Glomerular visceral epithelial cell (primary cell): ENCODE measurements at regions not wholly inside any gene's neighbourhood (a gene's known extent, or its start where the extent isn't known, plus 50 kb on each side); places are given as distances from the start of the nearest gene placed in this dataset.
"Not testable (repeated sequence)": the region's sequence is repeated elsewhere in the genome, so short reads cannot be mapped to it uniquely, and the experiment has no call there.

Experiments
- DNase-seq: peaks from one replicate; pipeline ENCODE4 v3.0.0-alpha.2; 2016; ENCODE audit errors: extremely low spot score

DNA sequence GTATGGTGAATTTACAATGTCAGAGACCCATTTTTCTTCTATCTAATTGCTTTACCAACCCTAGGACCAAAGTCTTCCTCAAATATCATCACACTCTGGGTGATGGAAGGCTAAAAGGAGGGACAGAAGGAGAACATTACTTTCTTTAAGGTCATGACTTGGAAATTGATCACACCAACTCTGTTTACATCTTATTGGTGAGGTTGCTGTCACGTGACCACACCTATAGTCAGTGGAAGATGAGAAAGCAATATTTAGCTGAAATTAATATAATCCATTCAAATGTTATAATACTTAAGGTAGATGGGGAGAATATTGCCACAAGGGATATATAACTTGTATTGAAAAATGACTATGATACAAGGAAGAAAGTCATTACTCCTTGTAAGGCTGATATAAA is 183.6 kb upstream of the SMIM30 start:
- DNase-seq = no peak

DNA sequence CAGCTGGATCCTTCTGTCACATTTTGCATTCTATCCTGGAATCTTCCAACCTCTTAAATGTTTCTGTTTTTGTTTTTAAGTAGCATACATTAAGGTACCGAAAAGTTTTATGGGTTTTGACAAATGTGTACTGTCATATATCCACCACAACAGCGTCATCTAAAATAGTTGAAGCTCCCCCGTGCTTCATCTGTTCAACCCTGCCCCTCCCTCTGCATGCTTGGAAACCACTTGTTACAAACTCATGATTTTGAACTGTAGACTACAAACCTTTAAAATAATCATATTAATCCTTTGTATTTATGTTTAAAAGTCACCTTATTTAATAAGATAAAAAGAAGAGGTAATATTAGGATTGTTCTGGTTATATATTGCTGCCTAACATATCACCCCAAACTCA is 182.8 kb upstream of the SMIM30 start:
- no peak for DNase-seq

DNA sequence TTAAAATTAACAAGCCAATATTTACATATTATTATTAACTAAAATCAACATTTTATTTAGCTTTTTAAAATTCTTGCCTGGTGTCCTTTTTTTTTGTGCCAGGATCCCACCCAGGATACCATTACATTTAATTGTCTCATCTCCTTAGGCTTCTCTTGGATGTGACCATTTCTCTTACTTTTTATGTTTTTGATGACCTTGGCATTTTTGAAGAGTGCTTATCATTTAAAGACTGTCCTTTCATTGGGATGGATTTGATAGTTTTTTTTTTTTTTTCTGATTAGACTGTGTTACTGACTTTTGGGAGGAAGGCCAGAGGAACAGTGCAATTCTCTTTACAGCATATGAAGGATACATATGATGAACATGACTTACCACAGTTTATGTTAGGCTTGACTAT is 181.4 kb upstream of the SMIM30 start:
- no peak for DNase-seq

DNA sequence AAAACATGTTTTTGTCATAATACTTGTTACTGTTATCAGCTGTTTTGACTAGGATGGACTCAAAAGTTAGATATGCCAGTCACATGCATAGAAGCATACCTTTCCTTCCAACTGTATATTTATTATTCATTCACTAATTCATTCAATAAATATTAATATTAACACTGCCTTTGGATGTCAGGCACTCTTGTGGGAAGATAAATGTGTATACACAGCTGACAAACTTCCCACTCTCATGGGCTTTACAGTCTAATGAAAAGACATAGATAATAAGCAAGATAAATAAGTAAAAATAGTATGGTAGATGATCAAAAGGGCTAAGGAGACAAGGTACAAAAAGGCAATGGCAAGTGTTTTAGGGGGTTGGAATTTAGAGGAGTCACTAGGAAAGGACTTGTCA is 180.1 kb upstream of the SMIM30 start:
- no peak for DNase-seq

DNA sequence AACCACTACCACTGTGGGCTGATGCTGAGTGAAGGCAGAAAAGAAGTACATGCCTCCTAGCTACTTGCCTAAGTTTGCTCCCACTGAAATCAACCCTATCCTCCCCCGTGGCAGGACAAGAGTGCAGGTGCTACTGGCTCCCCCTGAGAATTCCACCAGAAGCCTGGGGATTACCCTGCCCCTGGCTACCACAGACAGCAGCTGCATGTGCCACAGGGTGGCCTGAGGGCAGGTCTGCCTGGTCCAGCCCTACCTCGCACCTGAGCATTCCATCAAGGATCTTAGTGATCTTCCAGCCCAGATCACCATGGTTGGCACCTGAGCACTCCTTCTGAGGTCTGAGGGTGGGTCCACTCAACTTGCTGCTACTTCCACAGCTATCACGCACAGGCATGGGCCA is 176.4 kb upstream of the SMIM30 start:
- no peak for DNase-seq

GRCh38 chr7:113292105-113292504 is 173.8 kb upstream of the SMIM30 start:
- DNase-seq = no peak

DNA sequence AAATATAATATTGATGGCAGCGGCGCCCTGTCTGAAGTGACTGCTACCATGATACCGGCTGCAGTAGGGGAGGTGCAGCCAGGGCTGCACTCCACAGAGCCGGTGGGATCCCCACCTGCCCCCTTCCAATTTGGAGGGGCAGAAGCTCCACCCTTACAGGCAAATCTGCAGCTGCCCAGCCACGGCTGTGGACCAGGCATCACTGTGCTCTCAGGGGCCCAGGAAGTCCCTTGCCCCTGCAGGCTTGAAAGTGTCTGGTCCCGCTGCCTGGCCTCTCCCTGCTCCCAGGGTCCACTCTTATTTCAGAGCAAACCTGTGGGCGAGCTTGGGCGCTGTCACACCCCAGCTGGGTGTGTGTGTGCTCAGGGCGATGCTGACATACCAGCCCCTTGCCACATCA is 172.7 kb upstream of the SMIM30 start:
- no peak for DNase-seq

DNA sequence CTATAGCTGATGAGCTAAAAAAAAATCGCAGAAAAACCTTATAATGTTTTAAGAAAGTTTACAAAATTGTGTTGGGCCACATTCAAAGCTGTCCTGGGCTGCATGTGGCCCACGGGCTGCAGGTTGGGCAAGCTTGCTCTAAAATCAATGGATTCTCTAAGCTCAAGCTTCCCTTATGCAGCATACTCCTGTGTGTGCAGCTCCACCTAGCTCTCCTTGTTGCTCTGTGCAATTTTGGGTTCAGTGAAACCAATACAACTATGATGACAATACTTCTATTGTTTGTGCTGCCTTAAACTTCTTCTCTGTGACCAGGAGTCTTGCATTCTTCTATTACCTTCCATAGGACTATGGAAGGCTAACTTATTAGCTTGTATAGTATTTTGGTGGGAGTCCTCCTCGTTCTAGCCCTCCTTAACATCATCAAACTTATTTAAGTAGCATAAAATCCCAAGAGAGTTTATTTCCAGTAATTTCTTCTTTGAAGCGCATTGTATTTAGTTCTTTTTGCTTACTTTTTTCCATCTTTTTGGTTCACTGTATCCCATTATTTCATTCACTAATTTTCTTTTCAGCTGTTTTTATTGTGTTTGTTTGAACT is 170.9 kb upstream of the SMIM30 start:
- peak; percentile 22 for DNase-seq

GRCh38 chr7:113285411-113285810 is 167.1 kb upstream of the SMIM30 start:
- no peak for DNase-seq

DNA sequence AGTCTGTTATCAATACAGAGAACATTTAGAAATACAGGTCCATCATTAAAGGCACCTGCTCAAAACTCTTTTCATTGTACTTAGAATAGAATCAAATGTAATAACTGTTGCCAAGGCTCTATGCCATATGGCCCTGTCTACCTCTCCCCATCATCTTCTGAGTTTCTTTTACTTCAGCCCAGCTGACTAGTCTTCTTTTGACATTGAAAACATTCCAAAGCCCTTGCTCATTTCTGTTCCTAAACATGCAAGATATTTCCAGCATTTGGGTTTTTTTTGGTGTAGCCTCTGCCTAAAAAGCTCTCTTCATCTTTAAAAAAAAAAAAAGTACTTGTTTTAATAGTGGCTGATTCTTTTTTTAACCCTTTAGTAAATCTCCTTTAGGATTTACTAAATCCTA is 165.5 kb upstream of the SMIM30 start:
- DNase-seq = no peak

GRCh38 chr7:113282875-113283274 is 164.5 kb upstream of the SMIM30 start:
- DNase-seq = no peak

GRCh38 chr7:113281223-113281622 is 162.9 kb upstream of the SMIM30 start:
- no peak for DNase-seq

- no peak for DNase-seq
Measured at GRCh38 chr7:113279256-113279655, 160.9 kb upstream of the SMIM30 start.

- no peak for DNase-seq
Measured at GRCh38 chr7:113270790-113271189, 152.4 kb upstream of the SMIM30 start.

- not testable (repeated sequence) for DNase-seq
Measured at GRCh38 chr7:113269592-113269991, 151.2 kb upstream of the SMIM30 start.

DNA sequence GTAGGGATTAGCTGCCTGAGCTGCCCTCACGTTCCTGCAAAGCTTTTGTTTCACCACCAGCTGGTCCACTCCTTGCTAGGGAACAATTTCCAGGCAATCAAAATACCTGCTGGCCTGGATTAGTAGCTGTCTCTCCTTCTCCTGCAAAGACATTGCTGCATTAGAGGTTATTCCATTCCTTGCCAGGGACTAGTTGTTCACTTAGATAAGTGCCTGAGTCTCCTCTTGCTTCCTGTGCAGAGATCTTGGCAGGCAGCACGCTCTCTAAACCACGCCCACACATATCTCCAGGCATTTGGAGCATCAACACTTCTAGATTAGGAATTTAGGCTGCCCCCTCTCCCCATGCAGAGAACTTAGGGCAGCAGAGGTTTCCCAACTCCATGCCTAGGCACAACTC is 150.4 kb upstream of the SMIM30 start:
- no peak for DNase-seq

- no peak for DNase-seq
Measured at GRCh38 chr7:113267885-113268284, 149.5 kb upstream of the SMIM30 start.

GRCh38 chr7:113267271-113267670 is 148.9 kb upstream of the SMIM30 start:
- DNase-seq = no peak

DNA sequence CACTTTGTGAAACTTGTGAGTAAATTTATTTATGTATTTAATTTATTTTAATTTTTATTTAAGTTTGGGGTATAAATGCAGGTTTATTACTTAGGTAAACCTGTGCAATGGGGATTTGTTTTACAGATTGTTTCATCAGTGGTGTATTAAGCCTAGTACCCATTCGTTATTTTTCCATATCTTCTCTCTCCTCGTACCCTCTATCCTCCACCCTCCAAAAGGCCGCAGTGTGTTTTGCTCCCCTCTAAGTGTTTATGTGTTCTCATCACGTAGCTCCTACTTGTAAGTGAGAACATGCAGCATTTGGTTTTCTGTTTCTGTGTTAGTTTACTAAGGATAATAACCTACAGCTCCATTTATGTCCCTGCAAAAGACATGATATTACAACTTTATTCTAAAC is 145.4 kb upstream of the SMIM30 start:
- no peak for DNase-seq

DNA sequence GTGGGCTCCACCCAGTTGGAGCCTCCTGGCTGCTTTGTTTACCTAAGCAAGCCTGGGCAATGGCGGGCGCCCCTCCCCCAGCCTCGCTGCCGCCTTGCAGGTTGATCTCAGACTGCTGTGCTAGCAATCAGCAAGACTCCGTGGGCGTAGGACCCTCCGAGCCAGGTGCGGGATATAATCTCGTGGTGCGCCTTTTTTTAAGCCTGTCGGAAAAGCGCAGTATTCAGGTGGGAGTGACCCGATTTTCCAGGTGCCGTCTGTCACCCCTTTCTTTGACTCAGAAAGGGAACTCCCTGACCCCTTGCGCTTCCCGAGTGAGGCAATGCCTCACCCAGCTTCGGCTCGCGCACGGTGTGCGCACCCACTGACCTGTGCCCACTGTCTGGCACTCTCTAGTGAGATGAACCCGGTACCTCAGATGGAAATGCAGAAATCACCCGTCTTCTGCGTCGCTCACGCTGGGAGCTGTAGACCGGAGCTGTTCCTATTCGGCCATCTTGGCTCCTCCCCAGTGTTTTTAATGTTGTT is 144.9 kb upstream of the SMIM30 start:
- not testable (repeated sequence) for DNase-seq

DNA sequence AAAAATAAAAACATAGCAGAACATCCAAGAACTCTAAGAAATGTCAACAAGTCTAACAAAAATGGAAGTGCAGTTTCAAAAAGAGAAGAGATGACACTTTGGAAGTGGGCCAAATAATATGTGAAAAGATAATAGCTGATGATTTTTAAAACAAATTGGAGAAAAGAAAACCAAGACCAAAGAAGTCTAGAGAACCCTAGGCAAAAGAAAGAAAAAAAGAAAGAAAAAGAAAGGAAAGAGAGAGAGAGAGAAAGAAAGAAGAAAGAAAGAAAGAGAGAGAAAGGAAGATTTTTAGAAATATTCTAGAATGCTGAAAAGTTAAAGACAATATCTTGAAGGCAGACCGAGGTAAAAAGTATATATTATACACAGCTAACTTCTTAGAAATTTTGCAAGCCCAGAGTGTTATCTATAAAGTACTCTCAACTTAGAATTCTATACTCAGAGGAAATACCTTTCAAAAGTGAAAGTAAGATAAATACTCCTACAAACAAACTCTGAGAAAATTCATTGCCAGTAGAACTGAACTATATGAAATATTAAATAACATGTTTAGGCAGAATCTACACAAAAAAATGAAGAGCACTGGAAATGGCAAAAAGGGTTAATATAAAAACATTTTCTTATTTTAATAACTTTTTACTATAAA is 138.7 kb upstream of the SMIM30 start:
- DNase-seq = no peak

DNA sequence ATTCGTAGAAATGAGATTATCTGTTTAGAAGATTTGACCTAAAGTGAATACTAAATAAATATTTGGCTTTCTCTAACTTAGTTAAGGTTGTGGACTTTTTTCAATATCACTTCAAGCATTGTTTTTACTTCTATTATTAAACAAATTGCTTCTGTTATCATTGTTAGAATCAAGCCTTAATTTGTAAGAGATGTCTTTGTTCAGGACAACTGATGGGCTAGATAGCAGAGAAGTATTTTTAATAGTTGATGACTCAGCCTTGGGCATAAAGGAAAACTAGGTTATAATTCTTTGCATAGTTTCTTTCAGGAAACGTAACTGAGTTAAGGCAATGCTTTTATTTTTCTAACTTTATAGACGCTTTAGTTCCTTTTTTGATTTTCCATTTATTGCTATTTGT is 128.8 kb upstream of the SMIM30 start:
- no peak for DNase-seq

- DNase-seq = no peak
Measured at GRCh38 chr7:113246738-113247137, 128.4 kb upstream of the SMIM30 start.

GRCh38 chr7:113232885-113233284 is 114.5 kb upstream of the SMIM30 start:
- DNase-seq = no peak
